ENCODE measurements at regions not wholly inside any gene's neighbourhood (a gene's known extent, or its start where the extent isn't known, plus 50 kb on each side); places are given as distances from the start of the nearest gene placed in this dataset.
A peak's percentile ranks its signal among the peaks of the same experiment; 100 is the strongest.

DNA sequence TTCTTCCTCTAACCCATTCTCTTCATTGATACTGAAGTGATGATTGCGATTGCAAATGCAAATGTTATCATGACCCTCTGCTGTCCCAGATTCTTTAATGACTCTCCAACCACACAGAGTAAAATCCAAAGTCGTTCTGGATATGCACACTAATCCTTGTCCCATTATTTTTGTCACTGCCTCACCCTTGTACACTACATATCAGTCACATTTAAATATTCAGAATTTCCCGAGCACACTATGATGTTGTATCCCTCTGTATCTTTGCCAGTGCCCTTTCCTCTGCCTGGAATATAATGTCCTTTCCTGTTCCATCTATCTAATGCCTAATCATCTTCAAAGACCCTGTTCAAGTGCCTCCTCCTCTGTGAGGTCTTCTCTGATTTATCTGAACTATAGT is 55.4 kb upstream of the MMP13 start:
- Histone ChIP-seq H3K4me3 (no peak overlapping the region), H3K27ac (no peak overlapping the region)

DNA sequence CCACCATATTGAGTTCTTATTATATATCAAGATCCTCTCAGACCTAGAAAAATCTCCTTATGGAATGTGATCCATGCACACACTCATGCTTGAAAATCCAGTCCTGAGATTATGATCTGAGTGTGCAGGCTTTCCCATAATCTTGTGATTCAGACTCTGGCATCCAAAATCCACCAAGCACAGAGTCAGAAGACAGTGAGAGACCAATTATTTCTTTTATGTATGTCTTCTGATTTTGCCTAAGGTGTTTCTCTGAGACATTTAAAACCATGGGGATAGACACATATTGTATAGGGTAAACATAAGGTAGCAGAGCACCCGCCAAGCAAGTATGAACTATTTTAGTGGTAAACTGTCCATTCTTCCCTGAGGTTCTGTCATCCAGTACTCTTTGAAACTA is 52.0 kb upstream of the MMP13 start:
- Histone ChIP-seq H3K4me3 (no peak overlapping the region), H3K27ac (peak overlapping the region in 1 of 21 experiments; percentile 30)
